ENCODE measurements at regions not wholly inside any gene's neighbourhood (a gene's known extent, or its start where the extent isn't known, plus 50 kb on each side); places are given as distances from the start of the nearest gene placed in this dataset.

- TF ChIP-seq EP300 (IDR thresholded peaks at IDR 0.05) (no peak), CTCF (IDR thresholded peaks at IDR 0.05) (no peak), POLR2A (IDR thresholded peaks at IDR 0.05) (no peak)
These were observed 72.3 kb upstream of the CAMK1G start for GRCh38 chr1:209511169-209511568.
